OCI-LY7 (cell line): ENCODE measurements at regions not wholly inside any gene's neighbourhood (a gene's known extent, or its start where the extent isn't known, plus 50 kb on each side); places are given as distances from the start of the nearest gene placed in this dataset.
"Not testable (repeated sequence)": the region's sequence is repeated elsewhere in the genome, so short reads cannot be mapped to it uniquely, and the experiment has no call there.

Experiments used
- BruUV-seq: library from RNA; stranded (reverse); fragments of 400-500 nt; replicated peaks from 2 replicates; lab custom pipeline; 2021; lab: Mats Ljungman, UMichigan
- CTCF ChIA-PET: fragments of 300-600 bp; sonication (Branson Sonifier 250); formaldehyde crosslinking; loops from one replicate; lab custom pipeline; 2022; ENCODE audit warnings: antibody characterized with exemption; ENCODE audit not compliant: unreplicated experiment; lab: Charles Lee
- POLR2A ChIA-PET: fragments of 300-600 bp; sonication (Branson Sonifier 250); formaldehyde crosslinking; loops from one replicate; lab custom pipeline; 2022; ENCODE audit warnings: antibody characterized with exemption; lab: Charles Lee
- DNase-seq: peaks from one replicate; pipeline ENCODE4 v3.0.0-alpha.2; 2015; ENCODE audit warnings: low spot score
- H2AFZ ChIP-seq: fragments of 200-600 bp; sonication (generic), shearing (Covaris generic); 2 replicates; pipeline ENCODE4 v1.6.1; 2014; ENCODE audit warnings: mild to moderate bottlenecking, antibody characterized with exemption, low read length, moderate library complexity
- H3K27ac ChIP-seq: fragments of 200-600 bp; sonication (generic); 2 replicates; pipeline ENCODE4 v1.5.1; 2014; ENCODE audit warnings: mixed run types, low read depth, mild to moderate bottlenecking, moderate library complexity, low read length, inconsistent platforms; ENCODE audit not compliant: poor library complexity, severe bottlenecking
- H3K36me3 ChIP-seq: fragments of 200-600 bp; sonication (generic); 2 replicates; pipeline ENCODE4 v1.6.1; 2014; ENCODE audit warnings: mild to moderate bottlenecking, antibody characterized with exemption, low read length, moderate library complexity, mixed read lengths; ENCODE audit not compliant: insufficient read depth
- H3K4me1 ChIP-seq: fragments of 200-600 bp; sonication (generic); 2 replicates; pipeline ENCODE4 v1.5.1; 2014; ENCODE audit warnings: mild to moderate bottlenecking, low read length; ENCODE audit not compliant: insufficient read depth, poor library complexity, severe bottlenecking
- H3K4me2 ChIP-seq: fragments of 200-600 bp; sonication (generic); 2 replicates; pipeline ENCODE4 v1.6.1; 2014; ENCODE audit warnings: mild to moderate bottlenecking, low read length
- H3K4me3 ChIP-seq: fragments of 200-600 bp; sonication (generic); 2 replicates; pipeline ENCODE4 v1.5.1; 2014; ENCODE audit warnings: mild to moderate bottlenecking, low read depth, low read length; ENCODE audit not compliant: poor library complexity, severe bottlenecking
- H3K79me2 ChIP-seq: fragments of 200-600 bp; sonication (generic); 2 replicates; pipeline ENCODE4 v1.6.1; 2016; ENCODE audit warnings: low read depth, mild to moderate bottlenecking, low read length, moderate library complexity, mixed read lengths; ENCODE audit not compliant: insufficient read depth
- H3K9me2 ChIP-seq: fragments of 200-600 bp; sonication (generic); 2 replicates; pipeline ENCODE4 v1.6.1; 2016; ENCODE audit warnings: mild to moderate bottlenecking, low read length, mixed read lengths; ENCODE audit not compliant: insufficient read depth
- H3K9me3 ChIP-seq: fragments of 200-600 bp; sonication (generic); 2 replicates; pipeline ENCODE4 v1.6.1; 2014; ENCODE audit warnings: mild to moderate bottlenecking, mixed run types, low read length, mixed read lengths
- H4K20me1 ChIP-seq: fragments of 200-600 bp; sonication (generic); 2 replicates; pipeline ENCODE4 v1.6.1; 2014; ENCODE audit warnings: mild to moderate bottlenecking, antibody characterized with exemption, low read length, moderate library complexity, mixed read lengths; ENCODE audit not compliant: insufficient read depth
- CTCF ChIP-seq: fragments of 200-600 bp; sonication (generic); conservative IDR thresholded peaks from 2 replicates; pipeline ENCODE4 v1.5.1; 2014; ENCODE audit warnings: mild to moderate bottlenecking, antibody characterized with exemption, low read length, moderate library complexity, mixed read lengths
- EZH2phosphoT487 ChIP-seq: fragments of 200-600 bp; sonication (generic); IDR thresholded peaks from 2 replicates; pipeline ENCODE4 v1.6.1; 2018; ENCODE audit warnings: low read depth, borderline replicate concordance, mild to moderate bottlenecking, mixed run types, antibody characterized with exemption, low read length, moderate library complexity, mixed read lengths
- intact Hi-C: fragments of 100-400 bp; cut with micrococcal nuclease; formaldehyde crosslinking; loops from one replicate; pipeline ENCODE4 v1.10.0; 2022; ENCODE audit not compliant: unreplicated experiment

DNA sequence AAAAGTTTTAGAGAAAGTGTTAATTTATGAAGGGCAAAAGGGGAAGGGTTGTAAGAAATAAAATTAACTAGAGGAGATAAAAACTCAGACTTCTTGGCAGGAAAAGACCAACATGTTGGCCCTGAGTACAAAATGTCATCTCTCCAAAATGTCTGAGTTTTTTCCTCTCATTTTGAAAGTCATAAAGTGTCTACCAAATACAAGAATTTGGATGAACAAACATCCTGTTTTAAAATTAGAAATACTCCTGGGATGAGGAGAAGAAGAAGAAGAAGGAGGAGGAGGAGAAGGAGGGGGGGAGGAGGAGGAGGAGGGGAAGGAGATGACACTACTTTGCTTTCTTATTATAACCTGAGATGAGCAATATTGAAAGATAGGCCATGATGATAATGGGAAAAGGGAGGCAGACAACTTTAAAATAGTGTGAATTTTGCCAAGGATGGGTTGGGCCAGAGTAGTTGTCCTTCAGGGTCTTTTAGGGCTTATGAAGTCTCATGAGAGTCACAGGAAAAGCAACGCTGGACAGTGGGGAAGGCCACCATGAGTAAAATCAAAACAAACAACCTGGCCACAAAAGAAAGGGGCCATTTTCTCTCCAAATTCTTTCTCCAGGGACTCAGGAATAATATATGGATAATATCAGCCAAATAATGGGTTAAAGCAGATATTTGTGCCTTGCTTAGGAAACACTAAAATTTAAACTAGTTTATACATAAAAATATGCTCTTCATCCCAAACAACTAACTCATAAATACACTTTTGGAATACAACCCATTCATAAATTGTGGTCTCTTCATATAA, 632.9 kb downstream of the EPHA3 start:
- H3K4me1 ChIP-seq, result no peaks in the 10 kb centered on the region
- no peak for TF ChIP-seq CTCF
- TF ChIP-seq EZH2phosphoT487, result no peak
- no peaks in the 10 kb centered on the region for H4K20me1 ChIP-seq
- H3K79me2 ChIP-seq, result no peaks in the 10 kb centered on the region
- BruUV-seq, result no TSS peak
- H3K9me3 ChIP-seq, result no peaks in the 10 kb centered on the region
- CTCF ChIA-PET, result no interaction called here
- no peaks in the 10 kb centered on the region for H3K9me2 ChIP-seq
- no peak for DNase-seq
- no peak overlapping the region for H2AFZ ChIP-seq
- POLR2A ChIA-PET, result interaction anchor here (0.6 kb wide), 1 partner anchor 17 kb away, joined by 3 read pairs; no protein-coding TSS in a partner anchor
- H3K36me3 ChIP-seq, result no peaks in the 10 kb centered on the region
- intact Hi-C loops, result no loop called here
- no peak overlapping the region for H3K27ac ChIP-seq
- H3K4me3 ChIP-seq, result no peak overlapping the region
- no peak overlapping the region for H3K4me2 ChIP-seq

GRCh38 chr3:89740881-89741177, 633.4 kb downstream of the EPHA3 start:
- Histone ChIP-seq H3K4me2 (no peak overlapping the region), H3K79me2 (no peaks in the 10 kb centered on the region), H3K9me3 (no peaks in the 10 kb centered on the region), H3K4me1 (no peaks in the 10 kb centered on the region), H3K27ac (no peak overlapping the region), H4K20me1 (no peaks in the 10 kb centered on the region), H3K4me3 (no peak overlapping the region), H3K9me2 (no peaks in the 10 kb centered on the region), H2AFZ (no peak overlapping the region), H3K36me3 (no peaks in the 10 kb centered on the region)
- no peak for DNase-seq
- POLR2A ChIA-PET, result interaction anchor here (0.5 to 0.6 kb wide), 2 partner anchors 71 to 275 kb away, joined by 3 read pairs; no protein-coding TSS in a partner anchor
- TF ChIP-seq CTCF, result no peak
- CTCF ChIA-PET, result no interaction called here
- intact Hi-C loops, result no loop called here
- BruUV-seq, result no TSS peak

GRCh38 chr3:89742546-89742945, 635.1 kb downstream of the EPHA3 start:
- Histone ChIP-seq H2AFZ (no peak overlapping the region), H3K4me2 (no peak overlapping the region), H3K36me3 (no peaks in the 10 kb centered on the region), H3K4me3 (no peak overlapping the region), H4K20me1 (no peaks in the 10 kb centered on the region), H3K79me2 (no peaks in the 10 kb centered on the region), H3K9me2 (no peaks in the 10 kb centered on the region), H3K27ac (no peak overlapping the region), H3K4me1 (no peaks in the 10 kb centered on the region), H3K9me3 (no peaks in the 10 kb centered on the region)
- BruUV-seq, result no TSS peak
- intact Hi-C loops, result no loop called here
- POLR2A ChIA-PET, result no interaction called here
- TF ChIP-seq EZH2phosphoT487, result no peak
- no peak for TF ChIP-seq CTCF
- CTCF ChIA-PET, result no interaction called here
- no peak for DNase-seq

- H3K79me2 ChIP-seq, H4K20me1 ChIP-seq, intact Hi-C loops, BruUV-seq, H3K4me3 ChIP-seq, CTCF ChIA-PET, DNase-seq, H3K4me1 ChIP-seq, H3K27ac ChIP-seq, H3K4me2 ChIP-seq, H2AFZ ChIP-seq, H3K9me2 ChIP-seq, H3K36me3 ChIP-seq, POLR2A ChIA-PET, H3K9me3 ChIP-seq: not testable (repeated sequence)
Measured at GRCh38 chr3:89747541-89748278, 640.3 kb downstream of the EPHA3 start.
